GM06990 (cell line): ENCODE measurements at regions not wholly inside any gene's neighbourhood (a gene's known extent, or its start where the extent isn't known, plus 50 kb on each side); places are given as distances from the start of the nearest gene placed in this dataset.

Experiments
- DNase-seq: peaks from one replicate; pipeline ENCODE4 v3.0.0-alpha.2; 2011; ENCODE audit not compliant: insufficient read length; ENCODE audit errors: extremely low read depth
- H3K27me3 ChIP-seq: replicated peaks from 2 replicates; pipeline ENCODE4 v1.6.0; 2011; ENCODE audit warnings: low read length; ENCODE audit not compliant: control insufficient read depth, insufficient read depth
- H3K36me3 ChIP-seq: 2 replicates; pipeline ENCODE4 v1.5.1; 2011; ENCODE audit warnings: low read length; ENCODE audit not compliant: control insufficient read depth, insufficient read depth
- H3K4me3 ChIP-seq: replicated peaks from 2 replicates; pipeline ENCODE4 v1.5.1; 2011; ENCODE audit warnings: low read depth, mild to moderate bottlenecking, control low read depth, low read length
- TF ChIP-seq, protein P1 (sequence below): IDR thresholded peaks from 2 replicates; pipeline ENCODE4 v1.5.1; 2011; ENCODE audit warnings: low read length, control low read depth, mild to moderate bottlenecking, inconsistent platforms; ENCODE audit not compliant: insufficient read depth, poor library complexity, severe bottlenecking

DNA sequence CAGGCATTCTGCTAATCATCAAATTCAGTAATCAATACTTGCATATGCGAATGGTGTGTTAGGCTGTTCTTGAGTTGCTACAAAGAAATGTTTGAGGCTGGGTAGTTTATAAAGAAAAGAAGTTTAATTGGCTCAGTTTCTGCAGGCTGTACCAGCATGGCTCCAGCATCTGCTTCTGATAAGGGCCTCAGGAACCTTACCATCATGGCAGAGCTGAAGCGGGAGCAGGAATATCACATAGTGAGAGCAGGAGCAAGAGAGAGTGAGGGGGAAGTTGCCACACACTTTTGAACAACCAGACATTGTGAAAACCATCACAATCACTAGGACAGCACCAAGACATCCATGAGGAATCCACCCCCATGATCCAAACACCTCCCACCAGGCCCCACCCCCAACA is 344.7 kb upstream of the FAM241A start:
- DNase-seq = no peak
- TF ChIP-seq, protein P1, sequence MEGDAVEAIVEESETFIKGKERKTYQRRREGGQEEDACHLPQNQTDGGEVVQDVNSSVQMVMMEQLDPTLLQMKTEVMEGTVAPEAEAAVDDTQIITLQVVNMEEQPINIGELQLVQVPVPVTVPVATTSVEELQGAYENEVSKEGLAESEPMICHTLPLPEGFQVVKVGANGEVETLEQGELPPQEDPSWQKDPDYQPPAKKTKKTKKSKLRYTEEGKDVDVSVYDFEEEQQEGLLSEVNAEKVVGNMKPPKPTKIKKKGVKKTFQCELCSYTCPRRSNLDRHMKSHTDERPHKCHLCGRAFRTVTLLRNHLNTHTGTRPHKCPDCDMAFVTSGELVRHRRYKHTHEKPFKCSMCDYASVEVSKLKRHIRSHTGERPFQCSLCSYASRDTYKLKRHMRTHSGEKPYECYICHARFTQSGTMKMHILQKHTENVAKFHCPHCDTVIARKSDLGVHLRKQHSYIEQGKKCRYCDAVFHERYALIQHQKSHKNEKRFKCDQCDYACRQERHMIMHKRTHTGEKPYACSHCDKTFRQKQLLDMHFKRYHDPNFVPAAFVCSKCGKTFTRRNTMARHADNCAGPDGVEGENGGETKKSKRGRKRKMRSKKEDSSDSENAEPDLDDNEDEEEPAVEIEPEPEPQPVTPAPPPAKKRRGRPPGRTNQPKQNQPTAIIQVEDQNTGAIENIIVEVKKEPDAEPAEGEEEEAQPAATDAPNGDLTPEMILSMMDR = no peak
- no peaks in the 10 kb centered on the region for H3K27me3 ChIP-seq
- H3K36me3 ChIP-seq = no peaks in the 10 kb centered on the region
- no peak overlapping the region for H3K4me3 ChIP-seq

DNA sequence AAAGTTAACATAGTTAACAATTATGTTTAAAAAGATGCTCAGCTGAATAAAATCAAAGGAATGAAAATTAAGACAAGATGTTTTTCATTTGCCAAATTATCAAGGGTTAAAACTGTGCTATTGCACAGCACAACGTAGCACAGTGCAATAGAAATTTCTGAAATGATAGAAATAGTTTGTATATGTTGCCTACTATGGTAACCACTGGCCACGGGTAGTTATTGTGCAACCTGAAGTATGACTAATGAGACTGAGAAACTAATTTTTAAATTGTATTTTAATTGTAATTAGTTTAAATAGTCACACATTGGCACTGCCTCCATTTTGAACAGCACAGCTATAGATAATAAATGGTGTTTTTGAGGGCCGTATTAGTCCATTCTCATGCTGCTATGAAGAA is 343.1 kb upstream of the FAM241A start:
- H3K27me3 ChIP-seq = no peaks in the 10 kb centered on the region
- H3K36me3 ChIP-seq = no peaks in the 10 kb centered on the region
- TF ChIP-seq, protein P1 = no peak
- no peak for DNase-seq
- H3K4me3 ChIP-seq = no peak overlapping the region

DNA sequence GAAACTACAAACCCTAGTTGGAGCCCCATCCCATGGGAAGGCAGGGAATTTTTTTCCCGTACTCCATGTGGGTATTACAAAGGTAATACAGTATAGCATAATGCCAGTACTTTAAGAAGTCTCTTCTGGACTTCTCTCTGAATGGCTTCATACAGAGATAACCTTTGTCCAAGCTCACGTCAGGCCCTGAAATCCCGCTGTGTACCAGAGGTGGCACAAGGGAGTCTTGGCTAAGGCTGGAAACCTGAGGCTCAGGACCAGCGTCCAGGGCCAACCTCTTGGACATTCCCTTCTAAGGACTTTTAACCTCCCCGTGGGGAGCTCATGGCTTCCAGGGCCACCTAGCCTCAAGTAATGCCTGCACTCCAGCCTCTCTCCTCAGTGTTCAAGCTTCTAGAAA is 338.9 kb upstream of the FAM241A start:
- Histone ChIP-seq H3K27me3 (no peaks in the 10 kb centered on the region), H3K4me3 (no peak overlapping the region), H3K36me3 (no peaks in the 10 kb centered on the region)
- no peak for DNase-seq
- TF ChIP-seq, protein P1 = peak; percentile 25

DNA sequence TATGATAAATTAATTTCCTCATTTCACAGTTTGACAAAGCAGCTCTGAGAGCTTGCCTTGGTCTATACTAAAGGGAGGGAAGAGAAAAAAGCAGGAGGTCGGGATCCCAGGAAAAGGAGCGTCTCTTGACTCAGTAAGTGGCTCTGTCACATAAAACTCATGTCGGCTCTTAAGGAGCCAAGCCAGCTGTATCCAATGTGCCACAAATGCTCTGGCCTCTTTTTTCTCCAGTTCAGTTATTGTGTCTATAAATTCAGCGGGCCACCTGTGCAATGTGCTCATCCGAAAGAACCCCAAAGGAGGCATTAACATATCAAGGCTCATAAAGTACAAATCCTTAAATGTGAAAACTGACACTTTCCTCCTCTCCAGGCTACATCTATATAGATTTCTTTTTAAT is 337.7 kb upstream of the FAM241A start:
- Histone ChIP-seq H3K36me3 (no peaks in the 10 kb centered on the region), H3K4me3 (no peak overlapping the region), H3K27me3 (no peaks in the 10 kb centered on the region)
- DNase-seq = no peak
- TF ChIP-seq, protein P1 = no peak

DNA sequence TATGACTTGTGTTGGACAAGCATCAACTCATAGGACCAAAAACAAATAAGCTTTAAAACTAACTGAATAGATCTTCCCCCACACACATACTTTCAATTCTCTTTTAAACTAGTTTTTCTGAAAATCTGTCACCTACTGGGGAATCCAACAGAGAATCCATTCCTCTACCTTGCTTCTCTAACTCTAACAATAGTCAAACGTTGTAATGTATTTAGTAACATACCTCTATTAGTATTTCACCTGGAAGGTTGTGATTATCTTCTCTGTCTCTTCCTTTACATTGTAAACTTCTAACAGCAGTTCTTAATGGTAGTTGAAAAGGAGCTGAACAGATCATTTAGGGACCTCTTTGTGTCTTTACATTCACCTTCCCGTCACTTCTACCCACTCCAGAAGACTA is 337.1 kb upstream of the FAM241A start:
- H3K4me3 ChIP-seq = no peak overlapping the region
- DNase-seq = no peak
- no peaks in the 10 kb centered on the region for H3K27me3 ChIP-seq
- no peaks in the 10 kb centered on the region for H3K36me3 ChIP-seq
- TF ChIP-seq, protein P1 = no peak

DNA sequence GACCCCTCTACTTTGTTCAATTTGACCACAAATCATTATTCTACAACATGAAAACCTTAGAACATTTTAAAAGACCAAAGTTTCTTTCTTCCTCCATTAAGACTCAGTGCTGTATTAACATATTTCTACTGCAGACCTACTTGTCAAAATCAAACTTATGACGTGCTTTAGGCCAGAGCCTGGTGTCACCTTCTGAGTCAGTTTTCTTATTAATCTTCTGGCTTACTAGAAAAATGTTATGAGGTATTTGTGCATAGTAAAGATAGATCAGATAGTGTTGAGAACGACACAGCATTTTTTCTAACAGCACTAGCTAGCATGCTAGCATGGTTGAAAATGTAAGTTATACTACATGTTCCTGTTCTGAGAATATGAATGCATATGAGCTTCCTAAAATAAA is 333.6 kb upstream of the FAM241A start:
- TF ChIP-seq, protein P1 = no peak
- no peak for DNase-seq
- Histone ChIP-seq H3K27me3 (no peaks in the 10 kb centered on the region), H3K36me3 (no peaks in the 10 kb centered on the region), H3K4me3 (no peak overlapping the region)
